GM04503 (cell line): ENCODE measurements at regions not wholly inside any gene's neighbourhood (a gene's known extent, or its start where the extent isn't known, plus 50 kb on each side); places are given as distances from the start of the nearest gene placed in this dataset.

Source experiments
- DNase-seq: peaks from one replicate; pipeline ENCODE4 v3.0.0-alpha.2; 2012; ENCODE audit warnings: low read depth

DNA sequence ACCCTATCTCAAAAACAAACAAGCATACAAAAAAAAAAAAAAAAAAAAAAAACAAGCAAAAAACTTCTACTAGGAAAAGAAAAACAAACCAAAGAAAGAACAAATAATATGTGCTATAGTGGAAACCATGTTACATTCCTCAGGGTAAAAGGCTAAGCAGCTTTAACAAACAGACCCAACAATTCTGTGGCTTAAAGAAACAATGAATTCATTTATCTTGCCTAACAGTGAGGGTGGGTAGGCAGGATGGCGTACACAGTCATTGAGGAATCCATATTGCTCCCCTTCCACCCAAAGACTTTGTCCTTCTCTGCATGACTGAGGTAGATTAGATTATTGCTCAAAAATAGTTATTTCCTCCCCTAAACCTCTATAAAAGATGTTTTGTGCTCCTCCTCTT, 63.1 kb upstream of the ITGA6 start:
- DNase-seq = no peak

DNA sequence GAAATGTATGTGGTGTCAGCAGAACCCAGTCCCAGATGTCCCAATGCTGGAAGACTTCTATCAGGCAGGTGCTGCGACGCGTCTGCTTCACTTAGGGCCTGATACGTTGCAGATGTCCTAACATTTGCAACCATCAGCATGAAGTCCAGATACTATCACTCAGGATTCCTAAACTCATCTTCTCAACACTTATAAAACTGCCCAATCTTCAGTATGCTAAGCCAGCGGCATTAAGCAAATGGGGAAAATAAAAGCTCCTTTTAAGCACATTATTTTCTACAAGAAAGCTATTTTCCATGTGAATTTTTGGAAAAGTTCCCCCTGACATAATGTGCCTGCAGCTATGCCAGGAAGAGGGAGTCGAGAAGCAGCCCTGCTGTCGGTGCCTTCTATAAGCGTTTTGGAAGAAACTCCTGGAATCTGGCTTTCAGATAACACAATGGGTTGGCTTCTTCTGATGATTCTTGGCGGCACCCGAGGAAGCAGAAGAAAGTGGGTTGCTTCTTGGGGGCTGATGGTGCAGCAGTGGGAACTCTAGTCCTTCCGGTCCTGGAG, 60.7 kb upstream of the ITGA6 start:
- no peak for DNase-seq

DNA sequence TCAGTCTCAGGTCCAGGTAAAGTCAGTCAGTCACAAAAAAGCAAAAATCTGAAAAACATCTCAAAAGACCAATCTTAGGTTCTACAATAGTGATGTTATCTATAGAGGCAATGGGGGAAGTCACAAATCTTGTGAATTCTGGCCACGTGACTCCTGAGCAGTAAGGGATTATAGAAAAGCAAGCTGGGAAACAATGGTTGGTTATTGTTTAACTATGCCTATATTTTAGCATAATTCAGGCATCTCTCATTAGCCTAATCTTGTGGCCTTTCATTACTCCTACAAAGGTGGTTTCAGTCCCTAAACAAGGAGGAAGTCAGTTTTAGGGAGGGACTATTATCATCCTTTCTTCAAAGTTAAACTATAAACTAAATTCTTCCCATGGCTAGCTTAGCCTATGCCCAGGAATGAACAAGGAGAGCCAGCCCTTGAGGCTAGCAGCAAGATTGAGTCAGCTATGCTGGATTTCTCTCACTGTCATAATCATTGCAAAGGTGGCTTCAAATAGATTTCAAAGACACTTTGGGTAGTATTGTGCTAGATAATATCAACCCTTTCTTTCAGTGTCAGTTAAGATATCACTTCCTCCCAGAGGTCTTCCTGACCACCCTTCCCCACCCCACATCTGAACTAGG, 56.4 kb upstream of the ITGA6 start:
- DNase-seq = no peak

GRCh38 chr2:172372436-172372835, 55.0 kb upstream of the ITGA6 start:
- DNase-seq = no peak

GRCh38 chr2:172373076-172373475, 54.3 kb upstream of the ITGA6 start:
- no peak for DNase-seq

GRCh38 chr2:172373766-172374165, 53.6 kb upstream of the ITGA6 start:
- peak; percentile 56 for DNase-seq

- no peak for DNase-seq
Observed at GRCh38 chr2:172374318-172375240, 52.8 kb upstream of the ITGA6 start.

GRCh38 chr2:172375251-172375650, 52.1 kb upstream of the ITGA6 start:
- no peak for DNase-seq

- no peak for DNase-seq
Observed at GRCh38 chr2:172376016-172376415, 51.4 kb upstream of the ITGA6 start.

- no peak for DNase-seq
Observed at GRCh38 chr2:172376505-172377125, 50.8 kb upstream of the ITGA6 start.

- DNase-seq = no peak
Observed at GRCh38 chr2:172377408-172377807, 50.0 kb upstream of the ITGA6 start.
